ENCODE measurements at regions not wholly inside any gene's neighbourhood (a gene's known extent, or its start where the extent isn't known, plus 50 kb on each side); places are given as distances from the start of the nearest gene placed in this dataset.

DNA sequence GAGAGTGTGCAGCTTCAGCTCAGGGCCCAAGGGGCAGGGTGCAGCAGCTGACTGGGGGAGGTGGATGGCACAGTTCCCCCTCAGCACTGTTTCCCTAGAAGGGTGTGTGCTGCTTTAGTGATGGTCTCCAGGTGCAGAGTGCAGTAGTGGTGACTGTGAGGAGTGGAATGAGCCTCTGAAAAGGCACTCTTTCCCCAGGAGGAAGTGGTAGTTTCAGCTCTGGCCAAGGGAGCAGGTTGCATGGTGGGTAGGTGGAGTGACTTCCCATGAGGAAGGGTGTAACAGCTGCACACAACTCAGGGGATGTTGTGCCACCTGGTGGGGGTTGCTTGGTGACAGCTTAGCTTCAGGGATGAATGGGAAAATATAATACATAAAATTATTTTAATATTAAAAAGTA lies 251.5 kb upstream of the NXPH2 start:
- TF ChIP-seq HNF4A (conservative IDR thresholded peaks at IDR 0.05) (no peak), TAF1 (conservative IDR thresholded peaks at IDR 0.05) (no peak), FOXA2 (IDR thresholded peaks at IDR 0.05) (no peak), REST (IDR thresholded peaks at IDR 0.05) (no peak), RXRA (IDR thresholded peaks at IDR 0.05) (no peak), HNF4G (IDR thresholded peaks at IDR 0.05) (no peak), RAD21 (IDR thresholded peaks at IDR 0.05) (no peak), GABPA (IDR thresholded peaks at IDR 0.05 in 1 of 2, conservative IDR thresholded peaks at IDR 0.05 in 1 of 2) (no peak), YY1 (IDR thresholded peaks at IDR 0.05) (no peak), SP1 (IDR thresholded peaks at IDR 0.05) (no peak), NR2F2 (IDR thresholded peaks at IDR 0.05) (no peak), EGR1 (IDR thresholded peaks at IDR 0.05; ENCODE audit: low read depth in 2 of 2) (no peak), FOXA1 (IDR thresholded peaks at IDR 0.05) (no peak)
- TF ChIP-seq, protein P1, sequence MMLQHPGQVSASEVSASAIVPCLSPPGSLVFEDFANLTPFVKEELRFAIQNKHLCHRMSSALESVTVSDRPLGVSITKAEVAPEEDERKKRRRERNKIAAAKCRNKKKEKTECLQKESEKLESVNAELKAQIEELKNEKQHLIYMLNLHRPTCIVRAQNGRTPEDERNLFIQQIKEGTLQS (IDR thresholded peaks at IDR 0.05), result no peak
- TF ChIP-seq, protein P2, sequence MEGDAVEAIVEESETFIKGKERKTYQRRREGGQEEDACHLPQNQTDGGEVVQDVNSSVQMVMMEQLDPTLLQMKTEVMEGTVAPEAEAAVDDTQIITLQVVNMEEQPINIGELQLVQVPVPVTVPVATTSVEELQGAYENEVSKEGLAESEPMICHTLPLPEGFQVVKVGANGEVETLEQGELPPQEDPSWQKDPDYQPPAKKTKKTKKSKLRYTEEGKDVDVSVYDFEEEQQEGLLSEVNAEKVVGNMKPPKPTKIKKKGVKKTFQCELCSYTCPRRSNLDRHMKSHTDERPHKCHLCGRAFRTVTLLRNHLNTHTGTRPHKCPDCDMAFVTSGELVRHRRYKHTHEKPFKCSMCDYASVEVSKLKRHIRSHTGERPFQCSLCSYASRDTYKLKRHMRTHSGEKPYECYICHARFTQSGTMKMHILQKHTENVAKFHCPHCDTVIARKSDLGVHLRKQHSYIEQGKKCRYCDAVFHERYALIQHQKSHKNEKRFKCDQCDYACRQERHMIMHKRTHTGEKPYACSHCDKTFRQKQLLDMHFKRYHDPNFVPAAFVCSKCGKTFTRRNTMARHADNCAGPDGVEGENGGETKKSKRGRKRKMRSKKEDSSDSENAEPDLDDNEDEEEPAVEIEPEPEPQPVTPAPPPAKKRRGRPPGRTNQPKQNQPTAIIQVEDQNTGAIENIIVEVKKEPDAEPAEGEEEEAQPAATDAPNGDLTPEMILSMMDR (IDR thresholded peaks at IDR 0.05; ENCODE audit: low read depth, low read length, missing input control), result no peak
- TF ChIP-seq, protein P3, sequence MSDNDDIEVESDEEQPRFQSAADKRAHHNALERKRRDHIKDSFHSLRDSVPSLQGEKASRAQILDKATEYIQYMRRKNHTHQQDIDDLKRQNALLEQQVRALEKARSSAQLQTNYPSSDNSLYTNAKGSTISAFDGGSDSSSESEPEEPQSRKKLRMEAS (IDR thresholded peaks at IDR 0.05), result no peak
- TF ChIP-seq, protein P4, sequence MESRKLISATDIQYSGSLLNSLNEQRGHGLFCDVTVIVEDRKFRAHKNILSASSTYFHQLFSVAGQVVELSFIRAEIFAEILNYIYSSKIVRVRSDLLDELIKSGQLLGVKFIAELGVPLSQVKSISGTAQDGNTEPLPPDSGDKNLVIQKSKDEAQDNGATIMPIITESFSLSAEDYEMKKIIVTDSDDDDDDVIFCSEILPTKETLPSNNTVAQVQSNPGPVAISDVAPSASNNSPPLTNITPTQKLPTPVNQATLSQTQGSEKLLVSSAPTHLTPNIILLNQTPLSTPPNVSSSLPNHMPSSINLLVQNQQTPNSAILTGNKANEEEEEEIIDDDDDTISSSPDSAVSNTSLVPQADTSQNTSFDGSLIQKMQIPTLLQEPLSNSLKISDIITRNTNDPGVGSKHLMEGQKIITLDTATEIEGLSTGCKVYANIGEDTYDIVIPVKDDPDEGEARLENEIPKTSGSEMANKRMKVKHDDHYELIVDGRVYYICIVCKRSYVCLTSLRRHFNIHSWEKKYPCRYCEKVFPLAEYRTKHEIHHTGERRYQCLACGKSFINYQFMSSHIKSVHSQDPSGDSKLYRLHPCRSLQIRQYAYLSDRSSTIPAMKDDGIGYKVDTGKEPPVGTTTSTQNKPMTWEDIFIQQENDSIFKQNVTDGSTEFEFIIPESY (IDR thresholded peaks at IDR 0.05), result no peak
- no peak for DNase-seq (ENCODE audit: low spot score)
- H3K4me1 ChIP-seq (ENCODE audit: control insufficient read depth in 4 of 4, insufficient read depth in 4 of 4, low read length in 3 of 4), result no peaks in the 10 kb centered on the region
- no peak overlapping the region for H3K9ac ChIP-seq (ENCODE audit: low read depth in 1 of 2, low read length in 2 of 2)
- H3K27me3 ChIP-seq (ENCODE audit: control insufficient read depth in 4 of 4, insufficient read depth in 4 of 4, low read length in 3 of 4), result no peaks in the 10 kb centered on the region
- no peak overlapping the region for H3K27ac ChIP-seq (ENCODE audit: low read depth in 1 of 2, low read length in 2 of 2)
- no peaks in the 10 kb centered on the region for H3K9me3 ChIP-seq (ENCODE audit: control insufficient read depth in 4 of 4, low read length in 3 of 4)
- no peak overlapping the region for H3K4me3 ChIP-seq (ENCODE audit: low read depth in 1 of 3, low read length in 3 of 3)
- no peaks in the 10 kb centered on the region for H3K36me3 ChIP-seq (ENCODE audit: control insufficient read depth in 4 of 4, insufficient read depth in 3 of 4, low read depth in 1 of 4, low read length in 3 of 4)

DNA sequence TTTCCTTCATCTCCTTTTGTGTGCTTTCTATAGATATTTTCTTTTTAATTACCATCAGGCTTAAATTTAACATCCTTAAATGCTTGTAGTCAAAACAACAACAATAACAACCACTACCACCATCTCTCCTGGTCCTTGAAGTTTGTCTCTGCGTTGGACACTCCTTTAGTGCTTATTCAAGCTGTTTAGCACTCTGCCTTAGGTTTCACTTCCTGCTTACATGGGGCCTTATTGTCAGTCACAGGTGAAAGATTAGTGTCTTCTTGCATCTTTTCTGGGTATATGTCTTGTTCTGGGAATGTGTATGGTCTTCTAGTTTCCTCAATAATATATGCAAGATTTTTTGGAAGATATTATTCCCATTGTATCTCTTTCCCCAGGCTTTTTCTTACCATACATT lies 240.1 kb upstream of the NXPH2 start:
- Histone ChIP-seq H3K4me1 (ENCODE audit: control insufficient read depth in 4 of 4, insufficient read depth in 4 of 4, low read length in 3 of 4) (no peaks in the 10 kb centered on the region), H3K4me3 (ENCODE audit: low read depth in 1 of 3, low read length in 3 of 3) (no peak overlapping the region), H3K27ac (ENCODE audit: low read depth in 1 of 2, low read length in 2 of 2) (no peak overlapping the region), H3K9me3 (ENCODE audit: control insufficient read depth in 4 of 4, low read length in 3 of 4) (peaks cover 0 to 4% (median 2%) of the 10 kb centered on the region in 4 donors), H3K27me3 (ENCODE audit: control insufficient read depth in 4 of 4, insufficient read depth in 4 of 4, low read length in 3 of 4) (no peaks in the 10 kb centered on the region), H3K9ac (ENCODE audit: low read depth in 1 of 2, low read length in 2 of 2) (no peak overlapping the region), H3K36me3 (ENCODE audit: control insufficient read depth in 4 of 4, insufficient read depth in 3 of 4, low read depth in 1 of 4, low read length in 3 of 4) (no peaks in the 10 kb centered on the region)
- TF ChIP-seq FOXA2 (IDR thresholded peaks at IDR 0.05) (no peak), FOXA1 (IDR thresholded peaks at IDR 0.05) (no peak), YY1 (IDR thresholded peaks at IDR 0.05) (no peak), RAD21 (IDR thresholded peaks at IDR 0.05) (no peak)
- DNase-seq (ENCODE audit: low spot score), result no peak
- WGBS, result 62% methylated on average over 1 of the region's 1 CpG

Measured in liver (tissue), 8 donors.